GM18517 (cell line): ENCODE measurements at regions not wholly inside any gene's neighbourhood (a gene's known extent, or its start where the extent isn't known, plus 50 kb on each side); places are given as distances from the start of the nearest gene placed in this dataset.
"Not testable (repeated sequence)": the region's sequence is repeated elsewhere in the genome, so short reads cannot be mapped to it uniquely, and the experiment has no call there.

Experiments
- ATAC-seq: cut with Tn5 transposase; IDR thresholded peaks from one replicate; pipeline ENCODE4 v1.9.1; 2021; ENCODE audit warnings: mild to moderate bottlenecking, moderate library complexity; ENCODE audit not compliant: unreplicated experiment

GRCh38 chr4:178015046-178015445, 572.8 kb upstream of the AGA start:
- ATAC-seq, result not testable (repeated sequence)

GRCh38 chr4:178026999-178027398, 584.8 kb upstream of the AGA start:
- no peak for ATAC-seq

GRCh38 chr4:178027796-178028195, 585.6 kb upstream of the AGA start:
- ATAC-seq, result no peak

- ATAC-seq, result no peak
Measured at GRCh38 chr4:178028481-178028880, 586.2 kb upstream of the AGA start.

GRCh38 chr4:178037459-178038214, 595.4 kb upstream of the AGA start:
- no peak for ATAC-seq

GRCh38 chr4:178056996-178057395, 614.8 kb upstream of the AGA start:
- ATAC-seq, result no peak

GRCh38 chr4:178063568-178063967, 621.3 kb upstream of the AGA start:
- ATAC-seq, result no peak

GRCh38 chr4:178066338-178066941, 624.2 kb upstream of the AGA start:
- no peak for ATAC-seq

GRCh38 chr4:178068136-178068535, 625.9 kb upstream of the AGA start:
- ATAC-seq, result no peak

GRCh38 chr4:178070163-178070562, 627.9 kb upstream of the AGA start:
- no peak for ATAC-seq

- no peak for ATAC-seq
Measured at GRCh38 chr4:178080312-178080711, 638.1 kb upstream of the AGA start.

- ATAC-seq, result no peak
Measured at GRCh38 chr4:178081176-178081575, 638.9 kb upstream of the AGA start.

GRCh38 chr4:178081896-178082295, 639.7 kb upstream of the AGA start:
- no peak for ATAC-seq

GRCh38 chr4:178082906-178083305, 640.7 kb upstream of the AGA start:
- ATAC-seq, result no peak

- ATAC-seq, result no peak
Measured at GRCh38 chr4:178083968-178084367, 641.7 kb upstream of the AGA start.

- no peak for ATAC-seq
Measured at GRCh38 chr4:178086320-178086719, 644.1 kb upstream of the AGA start.

GRCh38 chr4:178090640-178091411, 648.6 kb upstream of the AGA start:
- ATAC-seq, result no peak

- ATAC-seq, result no peak
Measured at GRCh38 chr4:178102139-178102538, 659.9 kb upstream of the AGA start.

- ATAC-seq, result no peak
Measured at GRCh38 chr4:178105242-178105641, 663.0 kb upstream of the AGA start.

- ATAC-seq, result no peak
Measured at GRCh38 chr4:178136736-178137345, 694.6 kb upstream of the AGA start.

GRCh38 chr4:178137732-178138471, 695.7 kb upstream of the AGA start:
- no peak for ATAC-seq
